Hepatocyte (in vitro differentiated cells): ENCODE measurements at regions not wholly inside any gene's neighbourhood (a gene's known extent, or its start where the extent isn't known, plus 50 kb on each side); places are given as distances from the start of the nearest gene placed in this dataset.
"Not testable (repeated sequence)": the region's sequence is repeated elsewhere in the genome, so short reads cannot be mapped to it uniquely, and the experiment has no call there.

Experiments used
- DNase-seq: peaks from one replicate; pipeline ENCODE4 v3.0.0-alpha.2; 2016; ENCODE audit warnings: low spot score
- H2AFZ ChIP-seq: fragments of 200-600 bp; sonication (generic); 2 replicates; pipeline ENCODE4 v1.6.0; 2016; ENCODE audit warnings: antibody characterized with exemption, mild to moderate bottlenecking
- H3K27ac ChIP-seq: fragments of 200-600 bp; sonication (generic); 2 replicates; pipeline ENCODE4 v1.5.1; 2016; ENCODE audit warnings: mild to moderate bottlenecking
- H3K27me3 ChIP-seq: fragments of 200-600 bp; sonication (generic); 2 replicates; pipeline ENCODE4 v1.6.1; 2016
- H3K36me3 ChIP-seq: fragments of 200-600 bp; sonication (generic); replicated peaks from 2 replicates; pipeline ENCODE4 v1.5.1; 2016; ENCODE audit warnings: low read depth; ENCODE audit not compliant: insufficient read depth
- H3K4me1 ChIP-seq: fragments of 200-600 bp; sonication (generic); 2 replicates; pipeline ENCODE4 v1.5.1; 2016; ENCODE audit warnings: mild to moderate bottlenecking, moderate library complexity; ENCODE audit not compliant: insufficient read depth
- H3K4me2 ChIP-seq: fragments of 200-600 bp; sonication (generic); 2 replicates; pipeline ENCODE4 v1.6.0; 2016
- H3K4me3 ChIP-seq: fragments of 200-600 bp; sonication (generic); 2 replicates; pipeline ENCODE4 v1.5.1; 2016; ENCODE audit warnings: mild to moderate bottlenecking
- H3K79me2 ChIP-seq: fragments of 200-600 bp; sonication (generic); 2 replicates; pipeline ENCODE4 v1.6.0; 2017; ENCODE audit warnings: mild to moderate bottlenecking
- H3K9me2 ChIP-seq: fragments of 200-600 bp; sonication (generic); replicated peaks from 2 replicates; pipeline ENCODE4 v1.6.0; 2017; ENCODE audit warnings: mild to moderate bottlenecking; ENCODE audit not compliant: insufficient read depth
- H3K9me3 ChIP-seq: fragments of 200-600 bp; sonication (generic); 2 replicates; pipeline ENCODE4 v1.5.1; 2016; ENCODE audit warnings: low read depth, mild to moderate bottlenecking
- H4K20me1 ChIP-seq: fragments of 200-600 bp; sonication (generic); 2 replicates; pipeline ENCODE4 v1.6.0; 2016; ENCODE audit warnings: mild to moderate bottlenecking; ENCODE audit not compliant: insufficient read depth, poor library complexity, severe bottlenecking
- EZH2 ChIP-seq: fragments of 200-600 bp; sonication (generic); IDR thresholded peaks from 2 replicates; pipeline ENCODE4 v1.6.1; 2016; ENCODE audit warnings: antibody characterized with exemption, mild to moderate bottlenecking, borderline replicate concordance
- EZH2phosphoT487 ChIP-seq: fragments of 200-600 bp; sonication (generic); IDR thresholded peaks from one replicate; pipeline ENCODE4 v1.6.1; 2018; ENCODE audit warnings: antibody characterized with exemption, mild to moderate bottlenecking, low read depth, moderate library complexity; ENCODE audit not compliant: unreplicated experiment, severe bottlenecking
- WGBS: methylation state at CpG from one replicate; pipeline ENCODE4 v1.1.6; 2016; ENCODE audit warnings: low lambda C conversion rate; ENCODE audit errors: missing lambda C conversion rate; 5-methylcytosine and 5-hydroxymethylcytosine counted together
- TF ChIP-seq, protein P1 (sequence below): fragments of 200-600 bp; sonication (generic); IDR thresholded peaks from 2 replicates; pipeline ENCODE4 v1.5.1; 2016; ENCODE audit warnings: antibody characterized with exemption, mild to moderate bottlenecking; ENCODE audit not compliant: poor library complexity

DNA sequence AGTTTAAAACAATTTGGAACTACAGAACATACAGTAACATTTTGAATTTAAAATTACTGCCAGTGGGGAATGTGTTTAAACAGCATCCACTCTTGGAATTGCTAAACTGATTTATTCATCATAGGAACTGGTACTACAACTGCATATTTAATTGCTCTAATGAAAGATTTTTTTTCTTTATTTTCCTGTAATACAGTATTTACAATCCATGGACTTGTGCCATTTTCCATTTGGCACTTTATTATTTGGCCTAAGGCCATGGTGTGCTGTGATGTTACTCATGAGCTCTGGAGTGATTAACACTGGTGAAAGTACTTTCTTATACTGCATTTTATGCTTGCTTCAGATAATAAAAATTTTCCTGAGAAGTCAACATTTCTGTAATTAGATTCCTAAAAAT lies 69.7 kb upstream of the NUDT6 start:
- no peaks in the 10 kb centered on the region for H4K20me1 ChIP-seq
- no peaks in the 10 kb centered on the region for H3K27me3 ChIP-seq
- H3K4me3 ChIP-seq, result no peak overlapping the region
- H3K9me2 ChIP-seq, result no peaks in the 10 kb centered on the region
- peaks cover 9% of the 10 kb centered on the region for H3K9me3 ChIP-seq
- no peaks in the 10 kb centered on the region for H3K4me1 ChIP-seq
- H3K36me3 ChIP-seq, result no peaks in the 10 kb centered on the region
- H2AFZ ChIP-seq, result no peak overlapping the region
- no peak for DNase-seq
- no peak overlapping the region for H3K4me2 ChIP-seq
- no peaks in the 10 kb centered on the region for H3K79me2 ChIP-seq
- TF ChIP-seq EZH2 (no peak), EZH2phosphoT487 (no peak)
- H3K27ac ChIP-seq, result no peak overlapping the region

GRCh38 chr4:122992641-122993040 lies 70.2 kb upstream of the NUDT6 start:
- no peaks in the 10 kb centered on the region for H3K36me3 ChIP-seq

GRCh38 chr4:122996350-122996749 lies 74.0 kb upstream of the NUDT6 start:
- Histone ChIP-seq H3K79me2 (no peaks in the 10 kb centered on the region), H3K27ac (no peak overlapping the region), H3K4me2 (no peak overlapping the region), H3K27me3 (no peaks in the 10 kb centered on the region), H3K4me1 (no peaks in the 10 kb centered on the region), H3K4me3 (no peak overlapping the region), H3K9me3 (no peaks in the 10 kb centered on the region), H2AFZ (no peak overlapping the region), H3K36me3 (no peaks in the 10 kb centered on the region), H4K20me1 (no peaks in the 10 kb centered on the region), H3K9me2 (no peaks in the 10 kb centered on the region)
- TF ChIP-seq EZH2phosphoT487, result no peak
- TF ChIP-seq, protein P1, sequence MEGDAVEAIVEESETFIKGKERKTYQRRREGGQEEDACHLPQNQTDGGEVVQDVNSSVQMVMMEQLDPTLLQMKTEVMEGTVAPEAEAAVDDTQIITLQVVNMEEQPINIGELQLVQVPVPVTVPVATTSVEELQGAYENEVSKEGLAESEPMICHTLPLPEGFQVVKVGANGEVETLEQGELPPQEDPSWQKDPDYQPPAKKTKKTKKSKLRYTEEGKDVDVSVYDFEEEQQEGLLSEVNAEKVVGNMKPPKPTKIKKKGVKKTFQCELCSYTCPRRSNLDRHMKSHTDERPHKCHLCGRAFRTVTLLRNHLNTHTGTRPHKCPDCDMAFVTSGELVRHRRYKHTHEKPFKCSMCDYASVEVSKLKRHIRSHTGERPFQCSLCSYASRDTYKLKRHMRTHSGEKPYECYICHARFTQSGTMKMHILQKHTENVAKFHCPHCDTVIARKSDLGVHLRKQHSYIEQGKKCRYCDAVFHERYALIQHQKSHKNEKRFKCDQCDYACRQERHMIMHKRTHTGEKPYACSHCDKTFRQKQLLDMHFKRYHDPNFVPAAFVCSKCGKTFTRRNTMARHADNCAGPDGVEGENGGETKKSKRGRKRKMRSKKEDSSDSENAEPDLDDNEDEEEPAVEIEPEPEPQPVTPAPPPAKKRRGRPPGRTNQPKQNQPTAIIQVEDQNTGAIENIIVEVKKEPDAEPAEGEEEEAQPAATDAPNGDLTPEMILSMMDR, result no peak
- no peak for TF ChIP-seq EZH2
- WGBS, result 96% methylated on average over 1 of the region's 1 CpG
- no peak for DNase-seq

More at GRCh38 chr4:122992641-122993040, 70.2 kb upstream of the NUDT6 start:
- peaks cover 4% of the 10 kb centered on the region for H3K9me3 ChIP-seq
- 97% methylated on average over 2 of the region's 2 CpGs for WGBS
- H3K9me2 ChIP-seq, result no peaks in the 10 kb centered on the region
- H4K20me1 ChIP-seq, result no peaks in the 10 kb centered on the region
- no peak overlapping the region for H2AFZ ChIP-seq
- H3K27me3 ChIP-seq, result no peaks in the 10 kb centered on the region
- no peak overlapping the region for H3K4me2 ChIP-seq
- no peaks in the 10 kb centered on the region for H3K4me1 ChIP-seq
- H3K4me3 ChIP-seq, result no peak overlapping the region
- TF ChIP-seq EZH2, result no peak
- TF ChIP-seq EZH2phosphoT487, result no peak
- H3K27ac ChIP-seq, result no peak overlapping the region
- no peaks in the 10 kb centered on the region for H3K79me2 ChIP-seq
- no peak for DNase-seq

- Histone ChIP-seq H3K4me2 (no peak overlapping the region), H3K4me1 (no peaks in the 10 kb centered on the region), H3K4me3 (no peak overlapping the region), H3K27me3 (no peaks in the 10 kb centered on the region), H4K20me1 (no peaks in the 10 kb centered on the region), H3K27ac (no peak overlapping the region), H3K79me2 (no peaks in the 10 kb centered on the region), H3K36me3 (no peaks in the 10 kb centered on the region), H2AFZ (no peak overlapping the region), H3K9me2 (no peaks in the 10 kb centered on the region), H3K9me3 (no peaks in the 10 kb centered on the region)
- DNase-seq, result no peak
- TF ChIP-seq, protein P1, result no peak
- no peak for TF ChIP-seq EZH2phosphoT487
- no peak for TF ChIP-seq EZH2
- WGBS, result 93% methylated on average over 2 of the region's 2 CpGs
Measured at GRCh38 chr4:122997463-122998101, 75.2 kb upstream of the NUDT6 start.

GRCh38 chr4:123004079-123004478 lies 81.7 kb upstream of the NUDT6 start:
- H3K27ac ChIP-seq, H3K36me3 ChIP-seq, DNase-seq, H3K9me2 ChIP-seq, H3K9me3 ChIP-seq, H3K4me1 ChIP-seq, H3K79me2 ChIP-seq, H2AFZ ChIP-seq, H4K20me1 ChIP-seq, H3K4me3 ChIP-seq, H3K4me2 ChIP-seq, H3K27me3 ChIP-seq: not testable (repeated sequence)
- WGBS, result 96% methylated on average over 17 of the region's 17 CpGs

DNA sequence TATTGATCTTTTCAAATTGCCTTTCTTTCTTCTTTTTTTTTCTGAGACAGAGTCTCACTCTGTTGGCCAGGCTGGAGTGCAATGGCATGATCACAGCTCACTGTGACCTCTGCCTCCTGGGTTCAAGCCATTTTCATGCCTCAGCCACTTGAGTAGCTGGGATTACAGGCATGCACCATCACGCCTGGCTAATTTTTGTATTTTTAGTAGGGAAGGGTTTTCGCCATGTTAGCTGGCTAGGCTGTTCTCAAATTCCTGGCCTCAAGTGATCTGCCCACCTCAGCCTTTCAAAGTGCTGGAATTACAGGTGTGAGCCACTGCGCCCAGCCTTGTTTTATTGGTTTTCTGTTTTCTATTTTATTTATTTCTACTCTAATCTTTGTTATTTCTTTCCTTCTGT lies 82.7 kb upstream of the NUDT6 start:
- H2AFZ ChIP-seq, H3K9me2 ChIP-seq, H3K27me3 ChIP-seq, H4K20me1 ChIP-seq, H3K4me2 ChIP-seq, H3K79me2 ChIP-seq, DNase-seq, H3K4me1 ChIP-seq, H3K36me3 ChIP-seq, H3K27ac ChIP-seq, H3K9me3 ChIP-seq, H3K4me3 ChIP-seq: not testable (repeated sequence)
- 60% methylated on average over 3 of the region's 3 CpGs for WGBS
